Stimulated activated CD4-positive, alpha-beta T cell treated with anti-CD3 and anti-CD28 coated beads, Interleukin-4, amount 100 ng/mL, for 1 hour (primary cell): ENCODE measurements at regions not wholly inside any gene's neighbourhood (a gene's known extent, or its start where the extent isn't known, plus 50 kb on each side); places are given as distances from the start of the nearest gene placed in this dataset.
"Not testable (repeated sequence)": the region's sequence is repeated elsewhere in the genome, so short reads cannot be mapped to it uniquely, and the experiment has no call there.

Experiments used
- DNase-seq: peaks from one replicate; pipeline ENCODE4 v3.0.0-alpha.2; 2020

DNA sequence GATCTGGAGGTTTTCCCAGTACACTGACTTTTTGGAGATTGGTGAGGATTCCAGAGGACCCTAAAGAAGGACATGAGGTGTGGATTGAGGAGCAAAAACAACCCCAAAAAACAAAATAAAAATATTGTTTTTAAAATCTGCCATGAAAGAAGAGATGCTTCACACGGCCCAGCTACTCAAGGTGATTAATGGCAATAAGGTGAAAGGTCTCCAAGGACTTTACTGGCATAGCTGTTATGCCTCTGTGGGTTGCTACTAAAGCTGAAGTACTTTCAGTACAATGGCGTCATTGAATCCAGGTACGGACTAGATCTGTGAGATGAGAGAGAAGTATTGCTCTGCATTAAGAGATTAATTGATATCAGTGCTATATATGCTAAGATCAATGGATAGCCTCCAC lies 606.4 kb downstream of the TDRD15 start:
- no peak for DNase-seq

DNA sequence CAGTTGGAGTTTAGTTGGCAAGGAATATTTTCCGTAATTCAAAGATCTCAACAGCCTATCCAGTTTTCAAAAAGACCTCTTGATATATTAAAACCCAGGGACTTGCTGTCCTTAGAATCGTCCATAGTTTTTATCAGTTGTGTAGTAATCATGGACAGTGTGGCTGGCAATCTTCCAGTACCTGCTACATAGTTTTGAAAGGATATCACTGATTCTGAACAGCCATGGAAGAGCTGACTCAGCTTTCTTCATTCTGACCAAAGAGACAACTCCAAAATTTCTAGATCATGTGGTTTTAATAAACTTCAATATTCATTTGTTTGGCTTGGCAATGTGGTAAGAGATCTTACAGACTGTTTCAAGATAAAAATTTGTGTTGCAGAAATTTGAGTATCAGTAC lies 616.7 kb downstream of the TDRD15 start:
- no peak for DNase-seq

DNA sequence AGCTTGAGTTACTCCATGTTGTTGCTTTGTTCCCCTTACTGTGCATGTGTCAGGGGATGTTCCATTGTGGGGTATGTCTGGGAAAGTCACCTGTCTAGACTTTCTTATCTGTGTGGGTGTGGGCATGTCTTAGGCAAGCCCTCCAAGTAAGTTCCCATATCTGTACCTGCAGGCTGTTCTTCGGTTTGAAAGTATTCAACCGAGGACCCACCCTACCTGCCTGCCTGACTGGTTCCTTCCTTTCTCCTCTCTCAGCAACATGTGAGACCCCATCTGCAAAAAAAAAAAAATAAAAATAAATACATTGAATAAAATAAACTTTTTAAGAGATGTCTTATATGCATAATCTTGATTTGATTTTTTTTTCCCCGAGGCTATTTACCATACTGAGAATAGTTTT lies 622.7 kb downstream of the TDRD15 start:
- DNase-seq: no peak

DNA sequence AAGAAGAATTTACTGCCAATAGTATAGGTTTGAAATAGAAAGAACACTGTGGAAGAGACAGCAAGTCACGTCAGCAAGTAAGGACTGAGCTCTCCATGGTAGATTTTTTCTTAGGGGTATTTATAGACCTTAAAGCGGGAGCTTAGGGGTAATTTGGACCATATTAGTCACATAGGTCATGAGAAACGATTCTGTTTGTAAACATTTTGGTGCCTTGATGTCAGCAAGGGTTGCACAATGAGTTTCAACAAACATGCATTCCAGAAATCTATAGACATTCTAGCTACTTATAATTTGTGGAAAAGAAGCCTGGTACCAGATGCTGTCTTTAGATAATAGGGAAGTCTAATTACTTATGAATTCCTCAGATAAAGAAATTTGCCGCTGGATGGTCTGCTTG lies 624.7 kb downstream of the TDRD15 start:
- DNase-seq: no peak

GRCh38 chr2:21754164-21754788 lies 630.5 kb downstream of the TDRD15 start:
- no peak for DNase-seq

DNA sequence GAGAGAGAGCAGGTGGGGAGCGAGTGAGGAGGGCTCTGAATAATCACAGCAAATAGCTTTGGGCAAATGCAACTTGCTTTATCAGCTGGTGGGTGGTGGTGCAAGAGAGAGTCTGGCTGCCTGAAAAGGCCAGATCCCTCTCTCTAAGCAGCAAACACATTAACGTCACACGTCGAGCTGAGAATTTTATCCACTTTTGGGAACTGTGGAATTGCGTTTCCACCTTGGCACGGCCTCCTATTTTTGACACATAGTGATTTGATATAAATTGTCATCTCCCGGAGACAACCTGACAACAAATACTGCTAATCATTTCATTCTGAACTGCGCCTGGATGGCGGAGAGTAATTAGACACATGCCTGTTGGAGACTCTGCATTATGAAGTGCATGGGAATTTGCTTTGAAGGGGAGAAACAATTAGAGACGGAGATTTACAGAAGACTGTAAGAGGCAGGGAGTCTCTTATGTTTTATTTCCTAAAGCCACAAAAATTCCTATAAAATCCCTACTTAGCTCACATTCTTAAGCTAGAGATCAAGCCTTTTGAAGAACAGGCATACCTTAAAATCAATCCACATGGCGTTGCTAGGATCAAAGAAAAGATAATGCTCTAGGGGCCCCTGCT lies 634.1 kb downstream of the TDRD15 start:
- no peak for DNase-seq

DNA sequence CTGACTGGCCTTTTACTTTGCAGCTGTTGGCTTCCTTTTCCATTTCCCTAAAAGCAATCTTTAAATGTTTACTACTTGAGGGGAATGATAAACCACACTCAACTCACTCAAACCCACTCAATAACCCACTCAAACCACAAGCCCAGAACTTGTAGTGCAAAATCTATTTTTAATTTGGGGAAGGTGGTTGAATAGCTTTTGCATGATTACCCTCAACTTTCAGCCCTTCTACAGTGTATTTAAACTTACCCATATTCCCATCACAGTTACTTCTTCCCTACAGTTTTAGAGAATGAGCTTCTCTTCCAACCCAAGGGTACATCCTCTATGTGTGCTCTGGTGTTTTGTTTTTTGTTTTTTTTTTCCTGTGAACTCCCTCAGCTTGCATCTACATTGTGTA lies 636.1 kb downstream of the TDRD15 start:
- DNase-seq: no peak

DNA sequence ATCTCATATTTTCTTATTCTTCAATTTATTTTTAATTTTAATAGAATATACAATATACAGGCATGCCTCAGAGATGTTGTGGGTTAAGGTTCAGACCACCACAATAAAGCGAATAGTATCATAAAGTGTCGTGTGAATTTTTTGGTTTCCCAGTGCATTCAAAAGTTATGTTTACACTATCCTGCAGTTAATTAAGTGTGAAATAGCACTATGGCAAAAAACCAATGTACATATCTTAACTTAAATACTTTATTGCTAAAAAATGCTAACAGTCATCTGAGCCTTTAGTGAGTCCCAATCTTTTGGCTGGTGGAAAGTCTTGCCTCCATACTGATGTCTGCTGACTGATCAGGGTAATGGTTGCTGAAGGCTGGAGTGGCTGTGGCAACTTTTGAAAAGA lies 637.6 kb downstream of the TDRD15 start:
- no peak for DNase-seq

GRCh38 chr2:21763501-21763900 lies 639.7 kb downstream of the TDRD15 start:
- DNase-seq: no peak

DNA sequence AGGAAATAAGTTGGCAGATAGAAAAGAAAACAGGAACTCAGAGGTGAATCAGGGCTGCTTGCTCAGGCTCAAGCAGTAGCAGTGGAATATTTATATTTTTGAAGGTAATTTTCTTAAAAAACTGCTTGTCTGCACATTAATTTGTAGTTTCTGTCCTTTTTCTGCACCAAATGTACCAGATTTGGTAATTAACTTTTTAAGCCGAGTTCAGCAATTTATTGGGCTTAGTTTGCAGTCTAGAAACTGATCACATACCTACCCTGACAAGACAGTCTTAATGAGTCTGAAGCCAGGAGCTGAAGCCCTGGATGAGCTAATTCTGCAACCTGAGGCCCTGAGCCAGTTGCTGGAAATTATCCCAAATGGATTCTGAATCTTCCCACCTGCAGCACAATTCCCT lies 647.0 kb downstream of the TDRD15 start:
- no peak for DNase-seq

- DNase-seq: no peak
Observed at GRCh38 chr2:21772624-21773023, 648.9 kb downstream of the TDRD15 start.

DNA sequence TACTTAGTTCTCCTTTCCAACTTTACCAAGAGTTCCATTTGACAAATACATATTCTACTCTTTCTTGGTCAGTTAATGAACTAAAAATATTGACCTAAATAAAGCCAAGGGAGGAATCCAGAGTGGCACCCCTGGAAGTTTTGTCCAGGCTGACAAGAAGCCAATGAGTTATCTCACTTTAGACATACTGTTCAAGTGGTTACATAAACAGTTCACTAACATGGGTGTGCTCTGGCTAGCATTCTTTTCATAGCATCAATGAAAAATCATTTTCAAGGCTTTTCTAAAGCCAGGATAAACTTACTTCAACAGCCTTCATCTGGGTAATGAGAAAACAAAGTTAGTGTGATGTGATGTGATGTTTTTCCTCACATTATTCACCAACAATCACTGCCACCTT lies 649.4 kb downstream of the TDRD15 start:
- DNase-seq: no peak

DNA sequence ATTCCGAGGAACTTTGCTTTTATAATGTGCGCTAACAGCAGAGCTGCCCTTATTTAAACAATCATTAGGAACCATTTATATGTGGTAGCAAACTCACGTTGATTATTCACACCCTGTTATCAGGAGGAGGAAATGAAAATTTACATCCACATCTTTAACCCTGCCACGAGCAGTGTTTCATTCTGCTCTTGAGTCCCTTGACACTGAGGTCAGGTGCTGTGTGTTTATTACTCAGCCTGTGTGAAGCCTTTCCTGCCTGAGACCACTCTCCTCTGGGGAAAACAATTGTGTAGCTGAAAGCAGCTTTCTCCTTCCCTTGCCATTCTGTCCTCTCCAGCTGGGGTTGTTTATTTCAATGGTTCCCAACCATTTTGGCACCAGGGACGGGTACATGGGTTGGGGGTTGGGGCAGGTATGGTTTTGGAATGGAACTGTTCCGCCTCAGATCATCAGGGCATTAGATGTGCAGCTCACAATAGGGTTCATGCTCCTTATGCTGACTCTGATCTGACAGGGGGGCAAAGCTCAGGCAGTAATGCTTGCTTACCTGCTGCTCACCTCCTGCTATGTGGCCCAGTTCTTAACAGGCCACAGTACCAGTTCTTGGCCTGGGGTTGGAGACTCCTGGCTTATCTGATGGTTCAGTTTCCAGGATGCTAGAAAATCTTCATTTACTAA lies 651.1 kb downstream of the TDRD15 start:
- no peak for DNase-seq

DNA sequence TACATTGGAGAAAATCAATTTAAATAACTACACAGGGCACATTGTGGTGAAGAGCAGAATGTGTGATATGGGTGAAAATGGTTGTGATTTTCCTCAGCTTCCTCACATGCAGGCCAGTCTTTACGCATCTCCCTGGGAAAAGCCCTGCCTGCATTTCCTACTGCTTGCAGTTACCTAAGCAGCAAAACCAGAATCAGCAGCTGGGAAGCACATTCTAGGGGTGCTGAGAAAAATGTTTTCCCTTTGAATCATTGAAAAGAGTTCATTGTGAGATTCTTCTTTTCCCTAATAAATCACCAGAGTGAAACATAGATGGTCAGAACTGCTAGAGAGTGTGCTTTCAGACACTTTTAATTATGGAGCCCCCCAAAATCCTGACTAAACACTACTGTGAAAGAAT lies 656.0 kb downstream of the TDRD15 start:
- no peak for DNase-seq

DNA sequence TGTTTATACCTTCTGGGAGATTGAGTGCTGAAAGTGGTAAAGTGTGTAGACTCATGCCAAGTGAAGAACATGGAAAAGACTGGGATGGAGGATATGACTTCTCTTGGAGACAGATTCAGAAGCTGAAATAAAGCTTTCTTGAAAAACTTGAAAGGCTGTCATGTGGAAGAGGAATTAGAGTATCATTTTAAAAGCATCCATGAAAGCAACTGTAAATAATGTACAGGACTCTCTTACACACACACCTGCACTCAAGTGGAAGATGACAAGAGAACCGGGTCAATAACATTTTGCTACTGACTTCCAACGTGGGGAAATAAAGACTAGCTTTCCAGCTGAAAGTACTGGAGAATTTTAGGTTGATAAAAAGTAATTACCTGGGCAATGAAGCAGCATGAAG lies 658.2 kb downstream of the TDRD15 start:
- DNase-seq: no peak

- no peak for DNase-seq
Observed at GRCh38 chr2:21782866-21783265, 659.1 kb downstream of the TDRD15 start.

DNA sequence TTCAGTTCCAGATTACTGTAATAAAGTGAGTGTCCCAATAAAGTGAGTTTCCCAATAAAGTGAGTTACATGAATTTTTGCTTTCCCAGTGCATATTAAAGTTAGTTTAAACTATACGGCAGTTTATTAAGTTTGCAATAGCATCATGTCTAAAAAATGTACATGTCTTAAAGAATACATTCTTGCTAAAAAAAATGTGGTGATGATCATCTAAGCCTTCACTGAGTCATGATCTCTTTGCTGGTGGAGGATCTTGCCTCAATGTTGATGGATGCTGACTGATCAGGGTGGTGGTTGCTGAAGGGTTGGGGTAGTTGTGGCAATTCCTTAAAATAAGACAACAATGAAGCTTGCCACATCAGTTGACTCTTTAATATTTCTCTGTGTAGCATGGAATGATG lies 664.2 kb downstream of the TDRD15 start:
- no peak for DNase-seq

DNA sequence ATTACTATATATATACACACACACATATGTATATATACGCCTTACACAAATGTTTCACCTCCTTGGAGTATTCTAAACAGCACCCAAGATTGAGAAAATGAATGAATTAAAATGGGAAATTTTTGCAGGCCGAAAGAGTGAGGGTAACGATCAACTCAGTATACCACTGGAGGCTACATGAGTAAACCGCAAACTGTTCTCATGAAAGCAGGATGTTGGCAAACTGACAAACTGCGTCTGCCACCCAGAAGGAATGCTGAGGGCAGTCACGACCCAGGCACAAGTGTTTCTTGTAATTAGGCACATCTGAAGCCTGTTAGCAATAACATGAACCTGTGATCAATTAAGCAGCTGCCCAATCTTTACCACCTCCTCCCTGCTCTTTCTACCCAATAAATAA lies 666.5 kb downstream of the TDRD15 start:
- not testable (repeated sequence) for DNase-seq

DNA sequence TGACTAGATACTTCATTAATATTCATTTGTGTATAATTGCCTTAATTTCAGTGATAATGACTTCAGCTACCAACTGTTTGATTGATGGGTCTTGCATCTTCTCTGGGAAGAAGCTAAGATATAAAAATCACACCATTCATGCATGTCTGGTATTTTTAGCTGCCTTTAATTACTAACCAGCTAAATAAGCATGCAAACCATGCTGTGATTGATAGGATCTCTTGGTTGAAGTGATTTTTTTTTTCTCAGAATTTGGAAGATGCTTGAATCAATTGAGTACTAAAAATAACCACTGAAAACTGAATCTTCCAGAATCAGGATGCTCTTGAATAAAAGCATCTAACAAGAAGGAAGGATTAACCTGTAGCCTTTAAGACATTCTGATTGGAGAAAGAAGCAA lies 668.8 kb downstream of the TDRD15 start:
- no peak for DNase-seq

DNA sequence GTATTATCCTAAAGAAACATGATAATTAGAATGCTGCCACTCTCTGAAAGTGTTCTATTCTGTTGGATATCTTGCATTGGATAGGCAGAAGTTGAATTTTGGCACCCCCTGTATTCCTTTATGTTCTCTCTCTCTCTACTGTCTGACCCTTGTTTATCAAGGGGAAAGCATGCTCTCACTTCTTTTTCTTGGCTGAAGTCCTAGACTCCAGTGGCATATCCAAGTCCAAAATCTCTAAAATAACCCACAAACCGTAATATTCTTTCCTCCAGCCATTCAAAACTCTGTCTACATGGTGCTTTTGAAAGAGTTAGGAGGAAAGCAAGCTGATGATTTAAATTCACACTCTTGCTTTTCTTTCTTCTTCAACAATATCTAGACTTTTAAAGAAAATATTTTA lies 669.7 kb downstream of the TDRD15 start:
- no peak for DNase-seq

DNA sequence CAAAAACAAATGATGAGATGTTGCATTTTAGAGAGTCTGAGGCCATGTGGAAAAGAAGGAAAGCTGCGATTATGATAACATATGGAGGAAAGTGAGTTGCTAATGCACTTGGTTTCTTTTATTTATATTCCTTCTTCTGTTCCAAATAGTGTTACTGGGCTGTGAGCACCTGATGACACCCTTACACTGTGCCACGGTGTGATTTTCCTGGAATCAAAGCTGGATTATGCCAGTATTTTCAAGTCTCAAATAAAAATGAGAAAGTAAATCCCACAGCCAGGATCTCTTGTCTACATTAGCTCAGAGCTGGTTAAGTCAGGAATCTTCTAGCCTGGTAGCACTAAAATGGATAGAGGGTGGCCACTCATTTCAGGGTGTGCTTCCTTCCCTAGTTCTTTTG lies 670.8 kb downstream of the TDRD15 start:
- no peak for DNase-seq

GRCh38 chr2:21800356-21800755 lies 676.6 kb downstream of the TDRD15 start:
- no peak for DNase-seq

- no peak for DNase-seq
Observed at GRCh38 chr2:21803550-21803949, 679.8 kb downstream of the TDRD15 start.

DNA sequence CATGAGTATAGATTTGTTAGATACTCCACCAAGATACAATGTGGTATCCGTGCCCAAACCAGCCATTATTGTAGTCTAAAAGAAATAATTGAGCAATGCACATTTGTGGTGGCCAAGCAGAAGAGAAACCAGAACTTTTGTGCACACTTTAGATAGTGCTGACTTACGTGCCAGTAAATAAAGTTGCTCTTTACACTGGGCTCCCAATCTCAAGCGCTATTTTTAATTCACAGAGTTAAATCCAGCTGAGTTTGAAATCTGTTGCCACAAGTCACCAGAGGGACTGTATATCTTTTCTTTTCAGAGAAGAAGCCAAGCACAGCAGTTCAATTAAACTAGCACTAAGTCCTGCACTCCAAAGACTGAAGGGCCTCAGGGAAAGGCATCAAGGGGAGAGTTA lies 680.4 kb downstream of the TDRD15 start:
- DNase-seq: no peak

DNA sequence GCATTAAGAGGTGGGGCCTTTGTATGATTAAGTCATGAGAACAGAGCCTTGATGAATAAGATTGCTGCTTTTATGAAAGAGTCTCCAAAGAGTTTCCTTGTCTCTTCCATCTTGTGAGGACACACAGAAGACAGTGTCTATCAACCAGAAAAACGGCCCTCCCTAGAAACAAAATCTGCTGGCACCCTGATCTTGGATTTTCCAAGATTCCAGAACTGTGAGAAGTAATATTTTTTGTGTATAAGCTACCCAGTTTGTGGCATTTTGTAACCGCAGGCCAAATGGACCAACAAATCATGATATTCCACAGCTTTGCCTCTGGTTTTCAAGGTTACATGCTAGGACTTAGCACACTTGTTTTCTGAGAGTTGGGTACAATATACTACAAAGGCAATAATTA lies 687.8 kb downstream of the TDRD15 start:
- no peak for DNase-seq
